HepG2 (cell line): ENCODE measurements at regions not wholly inside any gene's neighbourhood (a gene's known extent, or its start where the extent isn't known, plus 50 kb on each side); places are given as distances from the start of the nearest gene placed in this dataset.
A peak's percentile ranks its signal among the peaks of the same experiment; 100 is the strongest.

Experiments used
- AHR ChIP-seq: IDR thresholded peaks from 2 replicates; pipeline ENCODE4 v1.6.1; 2018; ENCODE audit warnings: missing genetic modification reagents, missing compliant biosample characterization
- CHCHD3 ChIP-seq: sonication (generic); formaldehyde crosslinking; IDR thresholded peaks from 2 replicates; pipeline ENCODE4 v1.8.0; 2022; ENCODE audit warnings: mild to moderate bottlenecking, missing genetic modification reagents, moderate library complexity
- GPN1 ChIP-seq: sonication (generic); formaldehyde crosslinking; IDR thresholded peaks from 2 replicates; pipeline ENCODE4 v1.5.1; 2020; ENCODE audit warnings: missing genetic modification reagents, borderline replicate concordance
- HDAC1 ChIP-seq: sonication (generic); formaldehyde crosslinking; IDR thresholded peaks from 2 replicates; pipeline ENCODE4 v1.5.1; 2020; ENCODE audit warnings: mild to moderate bottlenecking, missing genetic modification reagents
- IRF2 ChIP-seq: IDR thresholded peaks from 2 replicates; pipeline ENCODE4 v1.6.1; 2018; ENCODE audit warnings: missing genetic modification reagents, missing compliant biosample characterization
- PAXIP1 ChIP-seq: sonication (generic); formaldehyde crosslinking; conservative IDR thresholded peaks from 2 replicates; pipeline ENCODE4 v1.4.0; 2020; ENCODE audit warnings: mild to moderate bottlenecking, missing genetic modification reagents, moderate library complexity
- PHF20 ChIP-seq: sonication (generic); formaldehyde crosslinking; IDR thresholded peaks from 2 replicates; pipeline ENCODE4 v1.5.0; 2020; ENCODE audit warnings: mild to moderate bottlenecking, missing genetic modification reagents
- SMYD3 ChIP-seq: sonication (generic); formaldehyde crosslinking; IDR thresholded peaks from 2 replicates; pipeline ENCODE4 v1.8.1; 2023; ENCODE audit warnings: mild to moderate bottlenecking, missing genetic modification reagents
- TCF7 ChIP-seq: sonication (generic); IDR thresholded peaks from 2 replicates; pipeline ENCODE4 v1.6.1; 2016; ENCODE audit warnings: antibody characterized with exemption, low read depth
- TIGD3 ChIP-seq: sonication (generic); formaldehyde crosslinking; IDR thresholded peaks from 2 replicates; pipeline ENCODE4 v1.5.1; 2020; ENCODE audit warnings: mild to moderate bottlenecking, missing genetic modification reagents, borderline replicate concordance
- ZNF569 ChIP-seq: sonication (generic); formaldehyde crosslinking; IDR thresholded peaks from 2 replicates; pipeline ENCODE4 v1.5.0; 2020; ENCODE audit warnings: mild to moderate bottlenecking, missing genetic modification reagents, moderate library complexity, borderline replicate concordance
- ZNF589 ChIP-seq: sonication (generic); formaldehyde crosslinking; conservative IDR thresholded peaks from 2 replicates; pipeline ENCODE4 v1.8.0; 2022; ENCODE audit warnings: mild to moderate bottlenecking, moderate library complexity, missing genetic modification reagents
- ZNF644 ChIP-seq: IDR thresholded peaks from 2 replicates; pipeline ENCODE4 v1.6.1; 2016; ENCODE audit warnings: low read depth
- TF ChIP-seq, protein P1 (sequence below): sonication (generic); formaldehyde crosslinking; IDR thresholded peaks from 2 replicates; pipeline ENCODE4 v1.5.0; 2020; ENCODE audit warnings: missing genetic modification reagents
- TF ChIP-seq, protein P2 (sequence below): sonication (generic); formaldehyde crosslinking; IDR thresholded peaks from 2 replicates; pipeline ENCODE4 v1.4.0; 2020; ENCODE audit warnings: missing genetic modification reagents, mild to moderate bottlenecking, borderline replicate concordance
- TF ChIP-seq, protein P3 (sequence below): IDR thresholded peaks from 2 replicates; pipeline ENCODE4 v1.6.1; 2016; ENCODE audit warnings: missing compliant biosample characterization, missing genetic modification reagents, borderline replicate concordance
- TF ChIP-seq, protein P4 (sequence below): sonication (generic); formaldehyde crosslinking; IDR thresholded peaks from 2 replicates; pipeline ENCODE4 v1.5.0; 2020; ENCODE audit warnings: mild to moderate bottlenecking, missing genetic modification reagents

- TF ChIP-seq PAXIP1 (CRISPR knock-in tag), result peak; percentile 33; the same call in 1 of the 2 replicates
- TF ChIP-seq CHCHD3 (CRISPR knock-in tag), result no peak
- no peak for TF ChIP-seq TIGD3
- TF ChIP-seq, protein P1, sequence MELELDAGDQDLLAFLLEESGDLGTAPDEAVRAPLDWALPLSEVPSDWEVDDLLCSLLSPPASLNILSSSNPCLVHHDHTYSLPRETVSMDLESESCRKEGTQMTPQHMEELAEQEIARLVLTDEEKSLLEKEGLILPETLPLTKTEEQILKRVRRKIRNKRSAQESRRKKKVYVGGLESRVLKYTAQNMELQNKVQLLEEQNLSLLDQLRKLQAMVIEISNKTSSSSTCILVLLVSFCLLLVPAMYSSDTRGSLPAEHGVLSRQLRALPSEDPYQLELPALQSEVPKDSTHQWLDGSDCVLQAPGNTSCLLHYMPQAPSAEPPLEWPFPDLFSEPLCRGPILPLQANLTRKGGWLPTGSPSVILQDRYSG (CRISPR knock-in tag), result no peak
- 0 out of 2 replicates have a peak, but pooled peaks have one; percentile 83 for TF ChIP-seq AHR (CRISPR knock-in tag)
- peak; percentile 48; the same call in 1 of the 2 replicates for TF ChIP-seq ZNF644
- TF ChIP-seq, protein P2, sequence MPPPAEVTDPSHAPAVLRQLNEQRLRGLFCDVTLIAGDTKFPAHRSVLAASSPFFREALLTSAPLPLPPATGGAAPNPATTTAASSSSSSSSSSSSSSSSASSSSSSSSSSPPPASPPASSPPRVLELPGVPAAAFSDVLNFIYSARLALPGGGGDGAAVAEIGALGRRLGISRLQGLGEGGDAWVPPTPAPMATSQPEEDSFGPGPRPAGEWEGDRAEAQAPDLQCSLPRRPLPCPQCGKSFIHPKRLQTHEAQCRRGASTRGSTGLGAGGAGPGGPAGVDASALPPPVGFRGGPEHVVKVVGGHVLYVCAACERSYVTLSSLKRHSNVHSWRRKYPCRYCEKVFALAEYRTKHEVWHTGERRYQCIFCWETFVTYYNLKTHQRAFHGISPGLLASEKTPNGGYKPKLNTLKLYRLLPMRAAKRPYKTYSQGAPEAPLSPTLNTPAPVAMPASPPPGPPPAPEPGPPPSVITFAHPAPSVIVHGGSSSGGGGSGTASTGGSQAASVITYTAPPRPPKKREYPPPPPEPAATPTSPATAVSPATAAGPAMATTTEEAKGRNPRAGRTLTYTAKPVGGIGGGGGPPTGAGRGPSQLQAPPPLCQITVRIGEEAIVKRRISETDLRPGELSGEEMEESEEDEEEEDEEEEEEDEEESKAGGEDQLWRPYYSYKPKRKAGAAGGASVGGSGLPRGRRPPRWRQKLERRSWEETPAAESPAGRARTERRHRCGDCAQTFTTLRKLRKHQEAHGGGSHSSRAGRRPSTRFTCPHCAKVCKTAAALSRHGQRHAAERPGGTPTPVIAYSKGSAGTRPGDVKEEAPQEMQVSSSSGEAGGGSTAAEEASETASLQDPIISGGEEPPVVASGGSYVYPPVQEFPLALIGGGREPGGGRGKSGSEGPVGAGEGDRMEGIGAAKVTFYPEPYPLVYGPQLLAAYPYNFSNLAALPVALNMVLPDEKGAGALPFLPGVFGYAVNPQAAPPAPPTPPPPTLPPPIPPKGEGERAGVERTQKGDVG (CRISPR knock-in tag), result no peak
- no peak for TF ChIP-seq ZNF589
- TF ChIP-seq, protein P3, sequence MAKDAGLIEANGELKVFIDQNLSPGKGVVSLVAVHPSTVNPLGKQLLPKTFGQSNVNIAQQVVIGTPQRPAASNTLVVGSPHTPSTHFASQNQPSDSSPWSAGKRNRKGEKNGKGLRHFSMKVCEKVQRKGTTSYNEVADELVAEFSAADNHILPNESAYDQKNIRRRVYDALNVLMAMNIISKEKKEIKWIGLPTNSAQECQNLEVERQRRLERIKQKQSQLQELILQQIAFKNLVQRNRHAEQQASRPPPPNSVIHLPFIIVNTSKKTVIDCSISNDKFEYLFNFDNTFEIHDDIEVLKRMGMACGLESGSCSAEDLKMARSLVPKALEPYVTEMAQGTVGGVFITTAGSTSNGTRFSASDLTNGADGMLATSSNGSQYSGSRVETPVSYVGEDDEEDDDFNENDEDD, result peak; percentile 29; the same call in 1 of the 2 replicates
- peak; percentile 80 for TF ChIP-seq HDAC1 (CRISPR knock-in tag)
- TF ChIP-seq PHF20, result no peak
- no peak for TF ChIP-seq TCF7
- no peak for TF ChIP-seq GPN1
- no peak for TF ChIP-seq ZNF569 (CRISPR knock-in tag)
- TF ChIP-seq IRF2 (CRISPR knock-in tag), result 0 out of 2 replicates have a peak, but pooled peaks have one; percentile 14
- 0 out of 2 replicates have a peak, but pooled peaks have one; percentile 54 for TF ChIP-seq SMYD3 (CRISPR knock-in tag)
- TF ChIP-seq, protein P4, sequence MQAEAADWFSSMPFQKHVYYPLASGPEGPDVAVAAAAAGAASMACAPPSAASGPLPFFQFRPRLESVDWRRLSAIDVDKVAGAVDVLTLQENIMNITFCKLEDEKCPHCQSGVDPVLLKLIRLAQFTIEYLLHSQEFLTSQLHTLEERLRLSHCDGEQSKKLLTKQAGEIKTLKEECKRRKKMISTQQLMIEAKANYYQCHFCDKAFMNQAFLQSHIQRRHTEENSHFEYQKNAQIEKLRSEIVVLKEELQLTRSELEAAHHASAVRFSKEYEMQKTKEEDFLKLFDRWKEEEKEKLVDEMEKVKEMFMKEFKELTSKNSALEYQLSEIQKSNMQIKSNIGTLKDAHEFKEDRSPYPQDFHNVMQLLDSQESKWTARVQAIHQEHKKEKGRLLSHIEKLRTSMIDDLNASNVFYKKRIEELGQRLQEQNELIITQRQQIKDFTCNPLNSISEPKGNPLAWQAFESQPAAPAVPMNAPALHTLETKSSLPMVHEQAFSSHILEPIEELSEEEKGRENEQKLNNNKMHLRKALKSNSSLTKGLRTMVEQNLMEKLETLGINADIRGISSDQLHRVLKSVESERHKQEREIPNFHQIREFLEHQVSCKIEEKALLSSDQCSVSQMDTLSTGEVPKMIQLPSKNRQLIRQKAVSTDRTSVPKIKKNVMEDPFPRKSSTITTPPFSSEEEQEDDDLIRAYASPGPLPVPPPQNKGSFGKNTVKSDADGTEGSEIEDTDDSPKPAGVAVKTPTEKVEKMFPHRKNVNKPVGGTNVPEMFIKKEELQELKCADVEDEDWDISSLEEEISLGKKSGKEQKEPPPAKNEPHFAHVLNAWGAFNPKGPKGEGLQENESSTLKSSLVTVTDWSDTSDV (CRISPR knock-in tag), result no peak
Measured at GRCh38 chr17:72588961-72589360, 468.1 kb downstream of the SOX9 start (continued).
